ENCODE measurements at regions not wholly inside any gene's neighbourhood (a gene's known extent, or its start where the extent isn't known, plus 50 kb on each side); places are given as distances from the start of the nearest gene placed in this dataset.

- TF ChIP-seq CTCF (IDR thresholded peaks at IDR 0.05; ENCODE audit: extremely low read depth in 1 of 2, insufficient read depth in 1 of 2, low read depth in 1 of 2, low read length in 2 of 2) (no peak), EZH2 (IDR thresholded peaks at IDR 0.05; ENCODE audit: borderline replicate concordance, low read depth, low read length, severe bottlenecking) (no peak), POLR2A (IDR thresholded peaks at IDR 0.05; ENCODE audit: low read depth, low read length) (no peak), MYC (IDR thresholded peaks at IDR 0.05; ENCODE audit: low read depth, low read length) (no peak), POLR2AphosphoS5 (IDR thresholded peaks at IDR 0.05; ENCODE audit: insufficient read depth, low read depth, low read length) (no peak), FOS (IDR thresholded peaks at IDR 0.05; ENCODE audit: borderline replicate concordance, insufficient read depth, low read length) (no peak), GATA2 (IDR thresholded peaks at IDR 0.05; ENCODE audit: insufficient read depth, insufficient read length, low read depth, low read length) (peak; percentile 49), JUN (IDR thresholded peaks at IDR 0.05; ENCODE audit: borderline replicate concordance, insufficient read depth, insufficient read length, low read depth) (no peak), MAX (IDR thresholded peaks at IDR 0.05; ENCODE audit: insufficient read depth, insufficient read length) (no peak)
Observed at GRCh38 chr5:125263356-125263755, 516.9 kb upstream of the ZNF608 start.

Measured in endothelial cell of umbilical vein (primary cell).